ENCODE measurements at regions not wholly inside any gene's neighbourhood (a gene's known extent, or its start where the extent isn't known, plus 50 kb on each side); places are given as distances from the start of the nearest gene placed in this dataset.
A peak's percentile ranks its signal among the peaks of the same experiment; 100 is the strongest.

- DNase-seq, result peak; percentile 39
Measured at GRCh38 chr12:92462049-92462448, 240.7 kb upstream of the PLEKHG7 start.

GRCh38 chr12:92459850-92460249, 242.9 kb upstream of the PLEKHG7 start:
- no peak for DNase-seq

DNA sequence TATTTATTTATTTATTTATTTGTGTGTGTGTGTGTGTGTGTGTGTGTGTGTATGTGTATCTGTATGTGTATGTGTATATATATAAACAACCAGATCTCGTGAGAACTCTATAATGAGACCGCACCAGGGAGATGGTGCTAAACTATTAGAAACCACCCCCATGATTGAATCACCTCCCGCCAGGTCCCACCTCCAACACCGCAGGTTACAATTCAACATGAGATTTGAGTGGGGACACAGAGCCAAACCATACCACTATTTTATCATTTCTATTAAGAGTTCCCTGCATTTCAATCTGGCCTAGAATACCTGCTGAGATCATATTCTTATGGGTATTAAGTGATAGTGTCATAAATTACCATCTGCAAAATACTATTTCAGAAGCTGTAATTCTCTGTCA, 243.8 kb upstream of the PLEKHG7 start:
- no peak for DNase-seq

DNA sequence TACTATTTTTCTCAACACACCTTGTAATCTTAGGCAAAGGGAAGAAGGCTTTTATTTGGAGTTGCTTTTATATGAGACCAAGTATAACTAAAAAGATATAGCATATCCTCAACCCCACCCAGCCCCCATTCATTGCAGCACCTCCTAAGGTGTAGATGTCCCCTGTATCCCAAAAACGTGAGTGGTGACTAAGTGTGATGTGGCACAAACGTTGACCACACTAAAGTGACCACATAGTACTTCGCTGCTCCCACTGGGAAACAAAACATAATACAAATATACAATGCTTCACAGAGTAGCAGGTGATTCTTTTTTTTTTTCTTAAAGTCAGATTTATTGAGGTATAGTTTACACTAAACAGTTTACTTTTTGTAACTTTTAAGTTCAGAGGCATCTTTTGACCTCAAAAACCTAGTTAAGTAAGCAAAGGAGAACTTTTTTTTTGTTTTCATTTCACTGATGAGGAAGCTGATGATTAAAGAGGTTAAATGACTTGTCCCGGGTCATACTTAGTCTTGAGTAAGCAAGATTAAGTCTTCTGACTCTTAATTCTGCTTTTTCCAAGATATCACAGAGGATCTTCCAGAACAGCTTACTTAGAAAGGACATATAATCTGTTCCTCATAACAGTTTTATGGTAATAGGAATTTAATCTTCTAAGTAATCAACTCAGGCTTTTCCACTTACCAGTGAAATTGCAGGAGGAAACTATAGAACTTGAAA, 245.2 kb upstream of the PLEKHG7 start:
- no peak for DNase-seq

- no peak for DNase-seq
Measured at GRCh38 chr12:92452763-92453162, 250.0 kb upstream of the PLEKHG7 start.

DNA sequence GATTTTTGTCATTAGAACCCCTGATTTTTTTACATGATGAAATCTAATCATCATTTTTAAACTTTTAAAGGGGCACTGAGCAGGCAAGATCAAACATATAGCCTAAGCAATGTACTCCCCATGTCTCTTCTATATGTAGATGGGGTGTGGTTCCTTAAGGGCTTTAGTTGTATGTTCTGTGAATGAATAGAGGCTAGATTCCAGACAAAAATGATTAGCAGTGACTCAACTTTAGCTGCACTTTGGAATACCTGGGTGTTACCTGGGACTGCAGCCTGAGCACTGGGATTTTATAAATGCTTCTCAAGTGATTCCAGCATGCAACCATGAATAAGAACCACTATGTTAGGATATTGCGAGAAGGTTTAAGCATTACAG, 256.7 kb upstream of the PLEKHG7 start:
- DNase-seq, result no peak

DNA sequence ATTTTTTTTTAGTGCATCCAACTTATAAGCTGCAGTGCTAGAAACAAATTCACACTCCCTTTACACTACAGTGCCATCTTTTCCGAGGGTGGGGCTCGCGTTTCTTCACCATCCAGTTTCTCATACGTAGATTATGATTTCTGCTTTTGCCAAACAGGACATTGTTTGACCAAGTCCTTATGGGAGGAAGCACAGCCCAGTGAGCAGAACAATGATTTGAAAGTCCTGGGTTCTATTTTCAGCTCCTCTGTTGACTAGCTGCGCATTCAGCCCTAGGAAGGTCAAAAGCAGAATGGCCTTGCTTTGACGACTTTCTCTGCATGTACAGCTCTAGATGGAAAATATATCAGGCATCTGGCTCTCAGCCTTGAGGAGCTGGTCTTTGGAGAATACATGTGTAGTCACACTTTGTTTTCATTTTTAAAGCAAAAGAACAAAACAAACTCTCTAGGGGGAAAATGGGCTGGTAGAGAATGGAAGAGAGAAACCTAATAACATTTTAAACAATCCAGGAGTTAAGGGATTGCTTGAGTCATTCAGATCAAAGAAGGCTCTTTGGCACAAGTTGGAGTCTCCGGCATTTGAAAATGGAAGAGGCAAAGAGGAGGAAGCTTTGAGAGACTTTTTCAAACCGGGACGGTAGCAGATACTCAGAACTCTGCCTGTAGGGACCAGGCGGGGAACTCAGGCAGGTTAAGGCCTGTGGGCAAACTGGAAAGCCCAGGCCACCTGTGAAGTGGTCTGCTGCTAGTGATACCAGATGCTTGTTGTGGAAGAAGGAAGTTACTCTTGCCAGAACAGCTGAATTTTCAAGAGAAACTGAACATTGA, 257.3 kb upstream of the PLEKHG7 start:
- DNase-seq, result no peak

GRCh38 chr12:92444763-92445162, 258.0 kb upstream of the PLEKHG7 start:
- DNase-seq, result peak; percentile 31

GRCh38 chr12:92442782-92443181, 260.0 kb upstream of the PLEKHG7 start:
- no peak for DNase-seq

GRCh38 chr12:92440072-92440471, 262.7 kb upstream of the PLEKHG7 start:
- no peak for DNase-seq

- DNase-seq, result no peak
Measured at GRCh38 chr12:92439420-92439805, 263.4 kb upstream of the PLEKHG7 start.

- DNase-seq, result no peak
Measured at GRCh38 chr12:92438641-92439419, 264.0 kb upstream of the PLEKHG7 start.

DNA sequence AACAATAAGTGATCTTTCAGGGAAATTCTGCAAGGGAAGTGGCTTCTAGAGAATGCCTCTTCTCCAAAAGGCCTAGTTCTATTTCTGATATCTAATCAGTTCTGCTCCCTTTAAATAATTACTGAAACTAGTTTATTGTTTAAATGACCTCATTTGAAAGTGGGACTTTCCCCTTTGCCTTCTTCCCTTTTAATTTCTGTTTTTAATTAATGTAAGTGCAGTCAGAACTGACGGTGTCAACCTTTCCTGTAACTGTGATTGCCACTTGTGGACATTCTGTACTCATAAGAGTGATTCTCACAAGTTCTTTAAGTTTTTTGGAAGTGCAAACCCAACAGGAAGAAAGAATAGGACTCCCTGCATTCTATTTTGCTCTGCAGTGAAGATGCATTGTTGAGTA, 265.3 kb upstream of the PLEKHG7 start:
- no peak for DNase-seq

- no peak for DNase-seq
Measured at GRCh38 chr12:92436856-92437255, 265.9 kb upstream of the PLEKHG7 start.

- DNase-seq, result no peak
Measured at GRCh38 chr12:92434607-92435025, 268.2 kb upstream of the PLEKHG7 start.

DNA sequence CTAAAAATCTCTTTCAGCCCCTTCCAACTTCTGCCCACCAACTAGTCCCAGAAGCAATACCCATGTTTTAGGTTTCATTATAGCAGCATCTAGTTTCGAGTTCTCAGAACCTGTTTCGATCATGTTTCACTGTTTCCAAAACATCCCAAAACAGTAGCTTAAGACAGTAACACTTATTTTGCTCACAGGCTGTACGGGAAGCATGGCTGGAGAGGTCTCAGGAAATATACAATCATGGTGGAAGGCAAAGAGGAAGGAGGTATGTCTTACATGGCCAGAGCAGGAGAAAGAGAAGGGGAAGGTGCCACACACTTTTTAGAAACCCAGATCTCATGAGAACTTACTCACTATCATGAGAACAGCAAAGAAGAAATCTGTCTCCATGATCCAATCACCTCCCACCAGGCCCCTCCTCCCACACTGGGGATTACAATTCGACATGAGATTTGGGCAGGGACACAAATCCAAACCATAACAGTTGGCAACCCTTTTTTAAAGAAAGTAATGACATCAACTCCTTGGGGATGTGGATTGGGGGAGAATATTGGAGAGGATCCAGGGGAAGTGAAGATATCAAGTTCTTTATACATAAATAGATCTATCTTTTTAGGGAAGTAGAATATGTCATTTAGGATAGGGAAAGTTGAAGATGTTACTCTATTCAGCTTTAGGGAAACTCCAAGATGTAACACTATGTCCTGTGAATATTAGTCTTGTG, 269.9 kb upstream of the PLEKHG7 start:
- no peak for DNase-seq

DNA sequence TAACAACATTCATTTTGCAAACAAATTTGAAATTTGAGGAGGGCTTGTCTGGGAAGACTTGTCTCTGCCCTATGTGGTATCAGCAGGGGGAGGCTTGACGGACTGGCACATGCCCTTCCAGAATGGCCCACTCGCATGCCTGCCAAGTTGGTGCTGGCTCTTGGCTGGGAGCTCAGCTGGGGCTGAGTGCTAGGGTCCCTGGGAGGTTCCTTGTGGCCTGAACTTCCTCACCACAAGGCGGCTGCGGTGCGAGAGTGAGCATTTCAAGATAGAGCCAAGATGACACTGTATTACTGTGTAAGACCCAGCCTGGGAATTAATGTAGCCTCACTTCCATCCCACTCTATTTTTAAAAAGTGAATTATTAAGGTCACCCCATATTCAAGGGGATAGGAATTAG, 271.6 kb upstream of the PLEKHG7 start:
- DNase-seq, result no peak

GRCh38 chr12:92426332-92426731, 276.5 kb upstream of the PLEKHG7 start:
- no peak for DNase-seq

DNA sequence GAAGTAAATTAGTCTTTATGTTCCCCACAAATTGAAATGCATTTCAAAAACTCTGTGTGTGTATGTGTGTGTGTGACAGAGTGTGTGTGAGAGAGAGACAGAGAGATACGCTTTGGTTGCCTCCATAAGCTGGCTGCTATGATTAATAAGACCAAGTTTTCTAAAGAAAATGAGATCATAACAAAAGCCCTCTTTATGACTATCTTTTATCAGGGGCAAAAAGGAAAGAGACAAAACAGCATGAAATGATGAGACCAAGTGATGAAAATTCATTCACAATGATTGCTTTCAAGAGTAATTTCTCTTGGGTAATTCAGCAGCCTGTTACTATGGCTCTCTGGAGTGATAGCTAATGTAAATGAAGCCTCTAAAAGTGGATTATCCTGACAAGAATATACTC, 277.6 kb upstream of the PLEKHG7 start:
- no peak for DNase-seq

GRCh38 chr12:92424338-92424737, 278.5 kb upstream of the PLEKHG7 start:
- no peak for DNase-seq

- DNase-seq, result no peak
Measured at GRCh38 chr12:92421701-92422100, 276.1 kb upstream of the BTG1 start.

DNA sequence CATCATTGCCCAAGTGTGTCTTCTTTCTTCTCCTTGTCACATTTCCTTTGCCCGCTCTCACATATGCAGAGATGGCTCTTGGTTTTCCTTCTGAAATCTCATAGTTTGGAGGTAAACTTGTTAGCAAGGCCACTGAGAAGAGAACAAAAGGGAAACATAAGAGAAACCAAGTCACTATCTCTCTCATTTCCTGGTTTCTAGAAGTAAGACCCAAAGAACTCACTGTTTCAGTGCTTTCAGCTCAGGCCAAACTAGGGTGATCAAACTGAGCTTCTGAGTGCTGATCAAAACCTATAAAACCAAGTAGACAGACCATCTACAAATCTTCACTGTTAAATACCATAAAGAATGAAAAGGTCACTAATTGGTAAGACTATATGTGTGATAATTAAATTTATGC, 275.4 kb upstream of the BTG1 start:
- DNase-seq, result no peak

GRCh38 chr12:92419201-92419600, 273.6 kb upstream of the BTG1 start:
- no peak for DNase-seq

Measured in midbrain (tissue), 1 donor.